ENCODE measurements at regions not wholly inside any gene's neighbourhood (a gene's known extent, or its start where the extent isn't known, plus 50 kb on each side); places are given as distances from the start of the nearest gene placed in this dataset.

- no peak for TF ChIP-seq EP300 (IDR thresholded peaks at IDR 0.05; ENCODE audit: borderline replicate concordance)
- no peak for TF ChIP-seq CEBPB (IDR thresholded peaks at IDR 0.05)
These were observed 1001.7 kb upstream of the TMPRSS15 start for GRCh38 chr21:19405326-19405725.
